H1 (cell line): ENCODE measurements at regions not wholly inside any gene's neighbourhood (a gene's known extent, or its start where the extent isn't known, plus 50 kb on each side); places are given as distances from the start of the nearest gene placed in this dataset.

ENCODE experiments used
- GTF2F1 ChIP-seq: IDR thresholded peaks from 2 replicates; pipeline ENCODE4 v1.6.1; 2012; ENCODE audit warnings: low read depth, low read length, improper control_type of control experiment, borderline replicate concordance
- JUND ChIP-seq: IDR thresholded peaks from 2 replicates; pipeline ENCODE4 v1.6.1; 2011; ENCODE audit warnings: mild to moderate bottlenecking, improper control_type of control experiment, low read length
- RNF2 ChIP-seq: fragments of 200-900, 300-1000 bp; sonication (generic); IDR thresholded peaks from 2 replicates; pipeline ENCODE4 v1.7.1; 2016; ENCODE audit warnings: borderline replicate concordance, low read depth, mild to moderate bottlenecking, antibody characterized with exemption, low read length; ENCODE audit not compliant: poor library complexity, severe bottlenecking; ENCODE audit errors: missing control alignments
- TCF12 ChIP-seq: IDR thresholded peaks from 2 replicates; pipeline ENCODE4 v1.6.1; 2011; ENCODE audit warnings: low read depth, mild to moderate bottlenecking, low read length
- TF ChIP-seq, protein P1 (sequence below): IDR thresholded peaks from 2 replicates; pipeline ENCODE4 v1.6.1; 2012; ENCODE audit warnings: inconsistent platforms

DNA sequence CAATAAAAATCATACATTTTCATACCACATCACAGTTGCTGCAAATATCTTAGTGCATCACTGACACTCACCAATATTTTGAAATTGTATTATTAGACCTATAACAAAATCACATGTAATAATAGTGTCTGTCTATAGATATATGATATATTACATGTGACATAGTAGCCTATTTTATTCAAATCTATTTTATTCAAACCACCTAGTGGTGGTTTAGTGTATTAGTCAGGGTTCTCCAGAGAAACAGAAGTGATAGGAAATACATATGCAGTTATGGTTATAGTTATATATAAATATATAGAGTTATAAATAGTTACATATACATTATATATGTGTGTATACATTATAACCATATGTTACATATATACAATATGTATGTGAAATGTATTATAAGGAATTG, 366.5 kb upstream of the ARID1B start (continued):
- no peak for TF ChIP-seq RNF2
- no peak for TF ChIP-seq JUND
- no peak for TF ChIP-seq GTF2F1
- TF ChIP-seq, protein P1, sequence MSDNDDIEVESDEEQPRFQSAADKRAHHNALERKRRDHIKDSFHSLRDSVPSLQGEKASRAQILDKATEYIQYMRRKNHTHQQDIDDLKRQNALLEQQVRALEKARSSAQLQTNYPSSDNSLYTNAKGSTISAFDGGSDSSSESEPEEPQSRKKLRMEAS = no peak
- no peak for TF ChIP-seq TCF12
- TF ChIP-seq, all 59 proteins: peak for 0
